Mammary epithelial cell (primary cell): ENCODE measurements at regions not wholly inside any gene's neighbourhood (a gene's known extent, or its start where the extent isn't known, plus 50 kb on each side); places are given as distances from the start of the nearest gene placed in this dataset.

ENCODE experiments used
- CTCF ChIP-seq, 2 donors: IDR thresholded peaks in 1 of 2; conservative IDR thresholded peaks in 1 of 2; 2 replicates each; pipeline ENCODE4 v1.5.1; 2011 to 2012; ENCODE audit warnings: inconsistent platforms in 2 of 2, low read length in 2 of 2, mild to moderate bottlenecking in 2 of 2, control low read depth in 1 of 2, low read depth in 1 of 2; ENCODE audit not compliant: insufficient read depth in 1 of 2; ENCODE audit errors: extremely low read depth in 1 of 2
- EZH2 ChIP-seq: IDR thresholded peaks from 2 replicates; pipeline ENCODE4 v1.6.1; 2012; ENCODE audit warnings: low read length, inconsistent platforms, borderline replicate concordance

GRCh38 chr1:96474985-96475743 is 246.4 kb upstream of the PTBP2 start:
- TF ChIP-seq CTCF (conservative IDR thresholded peaks at IDR 0.05 in 1 of 2, IDR thresholded peaks at IDR 0.05 in 1 of 2; ENCODE audit: extremely low read depth in 1 of 2, insufficient read depth in 1 of 2, low read depth in 1 of 2, low read length in 2 of 2): no peak
- no peak for TF ChIP-seq EZH2
